ENCODE measurements at regions not wholly inside any gene's neighbourhood (a gene's known extent, or its start where the extent isn't known, plus 50 kb on each side); places are given as distances from the start of the nearest gene placed in this dataset.

DNA sequence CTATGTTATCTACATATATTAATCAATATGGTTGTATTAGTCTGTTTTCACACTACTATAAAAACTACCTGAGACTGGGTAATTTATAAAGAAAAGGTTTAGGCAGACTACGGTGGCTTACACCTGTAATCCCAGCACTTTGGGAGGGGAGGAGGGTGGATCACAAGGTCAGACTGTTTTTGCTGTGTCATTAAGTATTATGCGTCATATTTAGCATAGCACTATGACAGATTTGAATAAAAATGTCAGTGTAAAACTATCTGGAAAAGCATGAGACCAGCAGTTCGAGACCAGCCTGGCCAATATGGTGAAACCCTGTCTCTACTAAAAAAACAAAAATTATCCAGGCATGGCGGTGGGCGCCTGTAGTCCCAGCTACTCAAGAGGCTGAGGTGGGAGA, 209.7 kb upstream of the ARHGAP24 start:
- DNase-seq (ENCODE audit: low spot score): no peak

DNA sequence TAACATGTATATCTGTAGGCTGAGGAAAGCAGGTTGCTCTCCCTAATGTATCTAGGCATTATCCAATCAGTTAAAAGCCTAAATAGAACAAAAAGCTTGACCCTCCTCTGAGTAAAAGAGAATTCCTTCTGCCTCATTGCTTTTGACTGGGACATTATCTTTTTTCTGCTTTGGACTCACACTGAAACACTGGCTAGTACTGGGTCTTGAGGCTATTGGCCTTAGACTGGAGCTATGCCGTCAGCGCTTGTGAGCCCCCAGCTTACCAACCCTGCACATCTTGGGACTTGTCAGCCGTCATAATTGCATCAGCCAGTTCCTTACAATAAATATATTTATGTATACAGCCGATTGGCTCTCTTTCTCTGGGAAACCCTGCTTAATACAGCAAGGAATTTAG, 206.8 kb upstream of the ARHGAP24 start:
- no peak for DNase-seq (ENCODE audit: low spot score)

DNA sequence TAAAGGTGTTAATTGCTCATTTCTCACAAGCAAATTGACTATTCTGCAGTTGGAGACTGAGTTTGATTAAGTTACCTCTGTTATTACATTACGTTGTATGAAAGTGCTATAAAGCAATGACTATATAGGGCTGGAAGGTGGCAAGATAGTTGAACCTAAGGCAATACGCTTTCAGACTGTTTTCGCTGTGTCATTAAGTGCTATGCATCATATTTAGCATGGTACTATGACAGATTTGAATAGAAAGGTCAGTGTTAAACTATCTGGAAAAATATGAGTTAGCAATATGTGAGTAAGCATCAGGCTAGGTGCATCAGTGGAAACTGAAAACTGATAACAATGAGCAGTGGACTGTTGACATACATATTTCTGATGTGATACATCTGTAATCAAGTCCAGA, 206.0 kb upstream of the ARHGAP24 start:
- DNase-seq (ENCODE audit: low spot score): no peak

DNA sequence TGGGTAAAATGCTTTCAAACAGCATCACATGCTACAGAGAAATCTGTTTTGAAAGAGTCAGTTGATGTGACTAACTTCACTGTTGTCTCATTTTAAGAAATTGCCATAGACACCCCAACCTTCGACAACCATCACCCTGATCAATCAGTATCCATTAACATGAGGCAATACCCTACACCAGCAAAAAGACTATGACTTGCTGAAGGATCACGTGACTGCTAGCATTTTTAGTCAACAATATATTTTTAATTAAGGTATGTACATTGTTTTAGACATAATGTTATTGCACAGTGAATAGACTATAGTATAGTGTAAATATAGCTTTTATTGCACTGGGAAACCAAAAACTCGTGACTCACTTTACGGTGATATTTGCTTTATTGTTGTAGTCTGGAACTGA, 200.0 kb upstream of the ARHGAP24 start:
- no peak for DNase-seq (ENCODE audit: low spot score)

DNA sequence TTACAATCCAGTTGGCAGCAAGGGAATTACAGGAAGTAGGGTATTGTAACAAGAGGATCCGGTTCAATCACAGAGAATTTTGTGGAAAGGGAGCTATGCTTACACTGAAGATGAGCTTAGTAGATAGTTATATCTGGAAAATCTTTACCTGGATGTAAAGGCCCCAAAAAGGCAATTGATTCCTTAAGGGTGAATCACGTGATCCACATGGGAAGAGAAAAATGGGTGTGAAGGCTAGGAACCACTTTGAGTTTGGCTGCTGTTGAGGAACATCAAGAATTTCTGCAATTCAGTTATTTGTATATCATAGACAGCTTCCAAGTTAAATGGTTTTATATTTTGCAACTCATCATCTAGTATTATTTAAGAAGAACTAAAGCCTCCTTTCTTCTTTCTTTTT, 194.0 kb upstream of the ARHGAP24 start:
- DNase-seq (ENCODE audit: low spot score): no peak

DNA sequence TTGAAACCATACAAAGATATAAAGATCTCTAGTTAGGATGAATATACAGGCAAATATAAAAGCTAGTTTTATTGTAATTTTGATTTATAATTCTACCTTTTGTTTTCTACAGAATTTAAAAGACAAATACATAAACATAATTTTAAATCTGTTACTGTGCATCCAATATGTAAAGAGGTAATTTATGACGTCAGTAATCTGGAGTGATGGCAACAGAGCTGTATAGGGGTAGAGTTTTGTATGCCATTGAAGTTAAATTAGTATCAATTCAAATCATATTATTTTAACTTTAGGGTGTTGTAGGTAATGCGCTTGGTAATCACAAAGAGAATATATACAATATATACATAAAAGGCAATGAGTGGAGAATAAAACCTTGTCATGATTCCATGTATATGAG, 183.7 kb upstream of the ARHGAP24 start:
- no peak for DNase-seq (ENCODE audit: low spot score)

DNA sequence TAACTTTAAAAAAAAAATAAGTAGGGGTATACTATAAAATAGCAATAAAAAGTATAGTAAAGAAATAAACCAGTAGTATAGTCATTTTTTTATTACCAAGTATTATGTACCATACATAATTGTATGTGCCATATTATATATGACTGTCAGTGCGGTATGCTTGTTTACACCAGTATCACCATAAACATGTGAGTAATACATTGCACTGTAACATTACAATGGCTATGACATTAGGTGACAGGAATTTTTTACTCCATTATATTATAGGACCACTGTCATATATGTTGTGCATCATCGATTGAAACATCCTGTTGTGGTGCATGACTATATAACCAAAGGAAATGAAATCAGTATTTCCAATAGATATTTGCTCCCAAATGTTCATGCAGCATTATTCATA, 176.9 kb upstream of the ARHGAP24 start:
- no peak for DNase-seq (ENCODE audit: low spot score)

DNA sequence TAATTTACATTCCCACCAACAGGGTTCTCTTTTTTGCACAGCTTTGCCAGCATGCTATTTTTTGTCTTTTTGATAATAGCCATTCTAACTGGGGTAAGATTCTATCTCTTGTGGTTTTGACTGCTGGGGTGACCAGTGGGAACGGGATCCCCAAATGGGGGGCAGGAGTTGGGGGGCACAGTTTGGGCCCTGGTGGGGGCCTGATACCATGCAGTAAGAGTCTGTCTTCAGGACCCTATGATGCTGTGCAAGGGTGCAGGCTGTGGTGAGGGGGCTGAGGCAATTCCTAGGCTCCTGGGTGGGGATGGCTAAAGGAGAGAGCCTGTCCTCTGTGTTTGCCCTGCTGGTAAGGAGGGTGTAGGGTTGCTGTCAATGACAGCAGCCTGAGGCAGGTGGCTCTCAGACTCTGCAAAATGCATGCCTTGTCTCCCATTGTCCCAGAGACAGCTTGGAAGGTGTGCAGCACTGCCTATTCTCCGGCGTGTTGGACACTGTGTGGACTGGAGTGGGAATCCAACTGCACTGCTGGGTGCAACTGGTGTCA, 172.7 kb upstream of the ARHGAP24 start:
- DNase-seq (ENCODE audit: low spot score): no peak

DNA sequence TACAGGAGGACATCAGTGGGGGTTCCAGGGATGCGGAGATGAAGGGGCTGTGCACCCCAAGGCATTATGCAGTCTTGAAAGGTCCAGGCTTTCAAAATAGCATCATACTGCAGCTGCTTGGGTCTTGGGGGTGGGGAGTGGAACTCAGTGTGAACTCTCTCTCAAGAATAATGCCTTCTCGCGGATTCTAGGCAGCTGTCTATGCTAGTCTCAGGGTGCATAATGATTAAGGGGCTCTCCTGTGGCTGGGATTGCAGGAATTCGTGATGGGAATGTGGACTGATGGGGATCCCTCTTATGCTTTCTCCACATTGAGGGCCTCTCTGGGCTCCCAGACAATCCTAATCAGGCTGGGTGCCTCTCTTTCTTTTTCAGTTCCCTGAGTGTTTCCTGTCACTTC, 172.2 kb upstream of the ARHGAP24 start:
- DNase-seq (ENCODE audit: low spot score): no peak

DNA sequence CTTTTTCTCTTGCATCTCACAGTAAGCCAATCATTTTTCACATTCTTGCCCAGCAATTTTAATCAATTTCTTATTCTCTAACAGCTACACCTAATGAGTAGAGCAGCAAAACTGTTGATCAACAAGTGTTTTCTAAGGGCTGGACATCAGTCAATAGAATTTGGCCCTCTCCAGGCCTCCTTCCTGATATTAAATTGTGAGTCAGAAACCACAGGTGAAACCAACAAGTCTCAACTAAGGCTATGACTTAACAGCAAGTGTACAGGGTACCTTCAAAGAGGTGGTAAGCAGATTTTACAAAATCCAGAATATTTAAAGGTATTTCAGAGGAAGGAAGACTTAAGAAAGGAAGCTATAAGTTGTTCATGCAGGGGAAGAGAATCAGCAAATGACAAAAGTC, 156.5 kb upstream of the ARHGAP24 start:
- DNase-seq (ENCODE audit: low spot score): no peak

DNA sequence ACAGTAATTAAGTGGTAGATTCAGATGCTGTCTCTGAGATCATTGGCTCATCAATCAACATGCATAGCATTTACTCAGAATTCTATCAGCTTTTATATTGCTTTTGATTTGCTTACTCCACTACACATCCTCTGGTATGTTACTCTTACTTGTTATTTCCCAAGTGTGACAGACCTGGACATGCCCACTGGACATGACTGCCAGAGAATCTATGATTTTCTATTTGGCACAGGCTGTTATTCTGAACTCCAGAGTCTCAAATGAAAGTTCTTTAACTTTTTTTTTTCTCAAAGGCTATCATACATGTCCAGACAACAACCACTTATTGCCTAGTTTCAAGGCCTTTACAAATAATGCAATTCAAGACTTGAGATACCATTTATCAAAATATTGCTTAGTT, 116.1 kb upstream of the ARHGAP24 start:
- no peak for DNase-seq (ENCODE audit: low spot score)

DNA sequence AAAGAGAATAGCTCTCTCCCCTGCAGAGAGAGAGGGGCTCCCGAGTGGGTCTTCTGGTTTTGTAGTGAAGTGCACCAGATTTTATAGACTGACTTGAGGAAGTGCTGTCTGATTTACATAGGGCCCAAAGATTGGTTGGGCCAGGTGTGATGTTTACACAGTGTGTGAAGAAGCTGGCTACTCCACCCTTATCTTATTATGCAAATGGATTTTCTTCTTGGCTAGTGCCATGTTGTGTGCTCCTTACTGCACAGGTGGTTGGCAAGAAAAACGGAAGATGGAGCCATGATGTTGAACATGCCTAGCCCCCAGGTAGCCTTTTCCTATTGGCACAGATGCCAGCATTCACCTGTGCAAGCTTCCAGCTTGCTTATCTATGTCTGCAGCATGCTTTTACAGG, 112.4 kb upstream of the ARHGAP24 start:
- no peak for DNase-seq (ENCODE audit: low spot score)

DNA sequence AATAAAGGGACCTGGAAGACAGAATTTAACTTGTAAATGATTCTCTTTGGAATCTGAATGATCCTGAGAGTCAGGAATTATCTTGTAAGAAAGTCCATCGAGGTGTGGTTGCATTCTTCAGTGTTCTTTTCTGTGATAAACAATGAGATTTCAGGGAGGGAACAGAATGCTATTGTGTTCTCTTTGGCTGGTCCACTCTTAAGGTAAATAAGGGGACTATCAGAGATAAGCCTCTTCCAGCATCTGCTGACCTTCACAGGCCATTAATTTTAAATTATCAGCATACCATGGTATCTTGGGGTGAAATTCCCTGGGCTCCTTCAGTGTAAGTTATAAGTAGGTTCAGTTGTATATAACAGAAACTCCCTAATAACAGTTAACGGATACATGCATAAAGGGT, 107.1 kb upstream of the ARHGAP24 start:
- no peak for DNase-seq (ENCODE audit: low spot score)

DNA sequence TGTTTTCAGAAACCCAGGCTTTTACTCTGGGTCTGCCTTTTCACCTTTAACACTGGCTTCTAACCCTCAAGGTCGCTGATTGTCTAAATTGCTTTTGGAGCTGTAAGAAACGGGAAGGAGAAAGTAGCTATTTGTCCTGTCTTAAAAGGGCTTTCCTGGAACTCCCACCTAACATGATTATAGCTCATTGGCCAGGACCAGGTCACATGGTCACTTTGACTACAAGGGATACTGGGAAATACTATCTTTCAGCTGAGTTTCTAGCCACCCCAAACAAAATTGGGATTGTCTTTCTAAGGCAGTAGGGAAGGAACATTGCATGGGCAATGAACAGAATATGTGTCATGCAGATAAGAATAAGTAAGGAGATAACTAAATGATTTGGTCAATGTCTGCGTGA, 106.7 kb upstream of the ARHGAP24 start:
- DNase-seq (ENCODE audit: low spot score): no peak

DNA sequence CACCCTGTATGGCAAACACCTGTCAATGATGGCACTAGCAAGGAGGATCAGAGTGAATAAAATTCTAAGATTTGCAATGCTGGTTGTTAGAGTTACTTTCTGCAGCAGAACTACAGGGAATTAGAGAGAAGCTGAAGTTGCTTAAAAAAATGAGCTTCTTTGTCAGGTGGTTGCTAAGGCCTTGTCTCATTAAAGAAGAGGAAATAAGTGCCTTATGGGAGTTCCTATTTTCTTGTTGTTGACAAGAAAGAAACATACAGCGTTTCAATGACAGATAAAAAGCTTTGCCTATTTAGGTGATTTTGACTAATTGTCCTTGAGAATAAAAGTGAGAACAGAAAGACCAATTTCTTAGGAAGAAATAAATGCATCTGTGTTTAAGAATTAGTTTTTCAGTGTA, 106.0 kb upstream of the ARHGAP24 start:
- no peak for DNase-seq (ENCODE audit: low spot score)

DNA sequence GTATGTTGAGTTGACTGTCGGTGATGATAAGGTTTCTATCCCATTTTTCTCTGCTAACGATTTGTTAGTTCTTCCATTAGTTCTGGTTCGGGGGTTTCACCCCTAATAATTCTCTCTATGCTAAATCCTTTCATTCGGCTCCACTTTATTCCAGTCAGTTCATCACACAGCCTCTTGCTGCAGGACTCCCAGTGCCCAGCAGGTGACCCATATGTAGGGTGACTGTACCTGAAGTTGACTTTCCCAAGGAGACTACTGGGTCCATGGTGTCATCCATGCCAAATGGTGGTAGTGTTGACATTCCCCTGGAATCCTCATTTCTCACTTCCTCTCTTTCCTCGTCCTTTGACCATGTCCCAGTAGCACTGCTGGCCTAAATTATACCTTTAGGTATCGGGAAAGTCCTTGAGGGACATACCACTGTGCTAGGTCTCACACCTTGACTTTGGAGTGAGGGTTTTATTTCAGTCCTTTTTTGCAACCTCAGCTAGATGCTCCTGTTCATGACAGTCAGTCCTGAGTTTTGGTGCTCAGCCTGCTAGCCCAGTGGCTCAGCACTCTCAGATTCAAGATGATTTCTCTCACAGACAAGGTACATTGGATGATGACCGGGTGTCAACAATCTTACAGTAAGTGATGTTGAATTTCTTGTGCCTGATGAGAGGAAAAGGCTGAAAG, 105.1 kb upstream of the ARHGAP24 start:
- no peak for DNase-seq (ENCODE audit: low spot score)

DNA sequence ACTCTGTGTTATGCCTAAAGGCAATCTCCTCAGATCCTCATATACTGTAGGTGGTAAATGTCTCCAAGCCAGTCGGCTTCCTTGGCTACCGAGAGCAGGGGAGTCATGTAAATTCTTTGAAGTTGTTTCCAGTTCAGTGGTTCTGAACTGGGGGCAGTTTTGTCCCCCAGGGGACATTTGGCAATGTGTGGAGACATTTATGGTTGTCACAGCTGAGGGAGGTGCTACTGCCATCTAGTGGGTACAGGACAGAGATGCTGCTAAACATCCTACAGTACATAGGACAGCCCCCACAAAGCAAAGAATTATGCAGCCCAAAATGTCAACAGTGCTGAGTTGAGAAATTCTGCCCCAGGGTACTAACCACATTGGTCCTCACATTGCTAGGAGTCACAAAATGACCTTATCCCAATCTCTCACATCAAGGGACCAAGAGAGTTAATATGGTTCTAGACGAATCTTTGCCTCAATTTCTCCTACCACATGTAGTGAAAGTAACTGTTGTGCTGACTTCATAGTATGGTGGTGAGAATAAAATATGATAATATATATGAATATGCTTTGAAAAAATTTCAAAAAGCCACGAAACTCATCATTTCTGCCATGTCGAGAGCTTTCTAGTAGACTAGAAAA, 104.4 kb upstream of the ARHGAP24 start:
- no peak for DNase-seq (ENCODE audit: low spot score)

DNA sequence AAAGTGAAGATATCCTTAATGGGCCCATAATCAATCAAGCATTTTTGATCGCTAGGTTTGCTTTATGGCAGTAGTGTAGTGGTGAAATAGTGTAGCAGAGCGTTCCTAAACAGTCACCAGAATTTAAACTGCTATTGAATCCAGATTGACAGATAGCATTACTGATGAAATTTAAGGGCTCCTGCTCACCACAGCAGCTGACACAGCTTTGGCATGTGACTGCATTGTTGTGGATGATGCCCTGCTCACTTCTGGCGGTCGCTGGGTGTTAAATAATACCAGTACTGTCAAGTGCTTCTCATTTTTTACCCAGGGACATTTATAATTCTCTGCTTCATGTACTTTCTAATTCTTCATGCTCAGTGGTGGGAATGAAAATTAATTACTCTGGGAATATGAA, 102.0 kb upstream of the ARHGAP24 start:
- DNase-seq (ENCODE audit: low spot score): no peak

DNA sequence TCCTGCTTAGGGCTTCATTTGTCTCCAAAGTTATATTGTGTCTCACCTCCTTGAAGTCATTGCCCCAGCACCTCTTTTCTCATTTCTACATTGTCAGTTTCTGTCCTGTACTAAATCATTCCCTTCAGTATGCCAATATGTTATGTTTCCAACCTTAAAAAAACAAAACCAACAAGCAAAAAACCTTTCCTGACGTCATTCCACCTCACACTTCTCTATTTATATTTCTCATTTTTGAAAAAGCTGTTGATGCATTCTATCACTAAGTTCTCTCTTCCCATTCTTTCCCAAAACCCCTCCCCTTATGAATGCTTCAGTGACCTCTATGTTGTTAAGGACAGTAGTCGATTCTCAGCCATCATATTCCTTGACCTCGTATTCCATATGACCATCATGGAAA, 98.7 kb upstream of the ARHGAP24 start:
- no peak for DNase-seq (ENCODE audit: low spot score)

DNA sequence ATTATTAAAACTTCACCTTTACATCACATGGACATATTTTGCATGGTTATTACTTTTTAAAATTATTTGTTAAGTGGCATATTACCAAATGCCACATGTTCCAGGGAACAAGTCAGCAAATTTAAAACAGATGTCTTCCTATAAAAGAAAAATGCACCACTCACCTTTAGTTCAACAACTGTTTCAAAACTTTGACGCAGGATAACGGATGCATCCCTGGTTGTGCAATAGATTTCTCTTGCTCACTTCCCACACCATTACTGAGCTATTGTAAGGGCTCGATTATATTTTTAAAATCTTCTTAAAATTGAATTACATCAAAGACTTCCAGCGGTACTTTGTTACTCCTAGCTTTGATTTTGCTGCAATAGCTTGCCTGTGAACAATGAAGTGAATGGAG, 93.0 kb upstream of the ARHGAP24 start:
- DNase-seq (ENCODE audit: low spot score): no peak

DNA sequence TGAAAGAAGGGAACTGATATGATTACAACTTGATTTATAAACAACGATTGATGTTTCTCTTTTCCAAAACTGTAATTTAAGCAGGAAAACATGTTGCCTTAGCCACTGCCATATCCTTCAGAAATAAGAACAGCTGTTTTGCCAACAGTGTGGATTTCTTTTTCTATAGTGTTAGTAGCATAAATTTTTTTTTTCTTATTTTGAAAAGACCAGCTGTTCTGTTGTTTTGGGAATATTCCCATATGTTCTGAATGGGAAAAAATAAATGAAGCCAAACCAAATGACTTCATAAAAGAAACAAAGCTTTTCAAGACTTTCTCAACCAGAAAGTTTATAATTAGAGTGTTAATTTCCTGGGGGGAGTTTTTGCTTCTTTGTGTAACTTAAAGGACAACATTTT, 83.9 kb upstream of the ARHGAP24 start:
- no peak for DNase-seq (ENCODE audit: low spot score)

DNA sequence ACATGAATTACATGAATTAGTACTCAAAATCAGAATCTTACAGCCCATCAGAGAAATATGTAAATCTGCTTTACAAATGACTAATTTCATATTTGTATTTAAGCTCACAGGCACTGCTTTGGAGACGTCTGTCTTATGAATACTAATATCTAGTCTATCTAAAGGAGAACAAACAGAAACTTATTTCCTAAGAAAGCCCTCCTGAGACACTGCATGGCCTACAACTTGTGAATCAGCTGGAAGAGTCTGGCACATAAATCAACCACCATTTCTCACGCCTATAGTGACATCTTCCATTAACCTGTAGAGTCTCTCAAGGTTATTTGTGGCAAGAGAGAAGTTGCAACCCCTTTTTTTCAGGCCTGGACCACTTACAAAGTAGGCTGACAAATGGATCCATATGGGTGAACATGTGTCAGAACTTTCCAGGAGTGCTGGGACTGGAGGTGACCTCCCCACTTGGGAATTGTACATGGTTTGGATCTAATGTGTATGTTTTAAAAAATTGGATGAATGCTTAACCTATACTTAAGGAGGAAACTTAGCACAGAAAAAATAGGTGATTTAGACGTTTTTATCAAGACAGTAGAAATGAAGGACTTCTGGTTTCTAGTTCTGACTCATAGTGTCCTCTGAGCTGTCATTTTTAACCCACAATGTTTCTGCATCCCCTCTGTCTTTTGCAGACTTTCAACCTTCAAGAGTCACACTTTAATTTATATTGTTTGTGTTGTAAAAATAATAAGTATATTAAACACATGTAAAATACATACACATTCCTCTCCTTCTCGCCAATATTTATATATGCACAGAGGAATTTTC, 83.2 kb upstream of the ARHGAP24 start:
- DNase-seq (ENCODE audit: low spot score): no peak

DNA sequence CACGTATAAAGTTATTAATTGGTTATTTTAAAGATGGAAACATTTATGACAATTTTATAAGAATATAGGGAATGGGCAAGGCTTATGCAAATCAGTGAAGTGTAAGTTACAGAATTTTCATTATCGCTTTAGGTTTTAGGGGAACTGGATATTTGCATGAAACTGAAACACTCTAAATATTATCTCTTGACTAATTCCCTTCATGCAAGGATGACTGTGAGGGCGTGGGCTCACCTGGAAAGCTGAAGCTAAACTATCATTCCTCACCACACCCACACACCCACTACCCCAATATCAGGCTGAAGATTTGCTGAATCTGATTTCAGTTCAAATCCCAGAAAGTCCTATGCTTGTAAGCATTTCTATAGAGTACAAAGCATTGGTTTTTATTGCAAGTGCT, 81.7 kb upstream of the ARHGAP24 start:
- DNase-seq (ENCODE audit: low spot score): no peak
